ENCODE measurements at regions not wholly inside any gene's neighbourhood (a gene's known extent, or its start where the extent isn't known, plus 50 kb on each side); places are given as distances from the start of the nearest gene placed in this dataset.

- no peak for TF ChIP-seq E2F1 (CRISPR knock-in tag; IDR thresholded peaks at IDR 0.05)
These were observed 393.6 kb downstream of the TDRD3 start (continued) for GRCh38 chr13:60790620-60791019.

DNA sequence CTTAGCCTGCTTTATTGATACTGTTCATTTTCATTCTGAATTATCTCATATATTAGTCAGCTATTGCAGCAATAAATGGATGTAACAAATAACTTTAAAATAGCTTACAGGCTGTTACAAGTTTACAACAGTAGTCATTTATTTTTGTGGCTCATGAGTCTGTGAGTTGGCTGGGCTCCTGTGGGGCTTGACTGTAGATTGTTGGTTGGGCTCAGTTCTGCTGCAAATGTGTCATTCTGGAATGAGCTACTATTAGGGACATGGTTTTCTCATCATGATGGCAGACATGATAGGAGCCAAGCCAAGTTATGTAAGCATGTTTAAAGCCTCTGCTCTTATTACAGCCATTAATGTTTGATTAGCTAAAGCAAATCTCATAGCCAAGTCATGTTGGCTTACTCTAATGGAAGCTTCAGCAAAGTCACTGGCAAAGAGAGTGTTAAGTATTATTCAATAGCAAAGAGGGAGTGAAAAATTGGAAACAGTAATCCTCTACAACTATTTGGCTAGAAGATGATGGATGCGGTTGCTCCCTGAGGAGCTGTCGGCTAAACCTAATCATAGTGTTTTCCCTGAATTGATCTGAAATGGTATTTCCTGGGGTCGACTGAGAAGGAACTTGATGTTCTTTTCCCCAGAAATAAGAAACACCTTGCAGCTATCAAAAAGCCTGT is 391.3 kb downstream of the TDRD3 start:
- no peak for TF ChIP-seq E2F4 (CRISPR knock-in tag; IDR thresholded peaks at IDR 0.05; ENCODE audit: borderline replicate concordance, low read depth)
- TF ChIP-seq ERG (CRISPR knock-in tag; IDR thresholded peaks at IDR 0.05): no peak
- TF ChIP-seq ZNF138 (CRISPR knock-in tag; conservative IDR thresholded peaks at IDR 0.05): no peak
- TF ChIP-seq, protein P1, sequence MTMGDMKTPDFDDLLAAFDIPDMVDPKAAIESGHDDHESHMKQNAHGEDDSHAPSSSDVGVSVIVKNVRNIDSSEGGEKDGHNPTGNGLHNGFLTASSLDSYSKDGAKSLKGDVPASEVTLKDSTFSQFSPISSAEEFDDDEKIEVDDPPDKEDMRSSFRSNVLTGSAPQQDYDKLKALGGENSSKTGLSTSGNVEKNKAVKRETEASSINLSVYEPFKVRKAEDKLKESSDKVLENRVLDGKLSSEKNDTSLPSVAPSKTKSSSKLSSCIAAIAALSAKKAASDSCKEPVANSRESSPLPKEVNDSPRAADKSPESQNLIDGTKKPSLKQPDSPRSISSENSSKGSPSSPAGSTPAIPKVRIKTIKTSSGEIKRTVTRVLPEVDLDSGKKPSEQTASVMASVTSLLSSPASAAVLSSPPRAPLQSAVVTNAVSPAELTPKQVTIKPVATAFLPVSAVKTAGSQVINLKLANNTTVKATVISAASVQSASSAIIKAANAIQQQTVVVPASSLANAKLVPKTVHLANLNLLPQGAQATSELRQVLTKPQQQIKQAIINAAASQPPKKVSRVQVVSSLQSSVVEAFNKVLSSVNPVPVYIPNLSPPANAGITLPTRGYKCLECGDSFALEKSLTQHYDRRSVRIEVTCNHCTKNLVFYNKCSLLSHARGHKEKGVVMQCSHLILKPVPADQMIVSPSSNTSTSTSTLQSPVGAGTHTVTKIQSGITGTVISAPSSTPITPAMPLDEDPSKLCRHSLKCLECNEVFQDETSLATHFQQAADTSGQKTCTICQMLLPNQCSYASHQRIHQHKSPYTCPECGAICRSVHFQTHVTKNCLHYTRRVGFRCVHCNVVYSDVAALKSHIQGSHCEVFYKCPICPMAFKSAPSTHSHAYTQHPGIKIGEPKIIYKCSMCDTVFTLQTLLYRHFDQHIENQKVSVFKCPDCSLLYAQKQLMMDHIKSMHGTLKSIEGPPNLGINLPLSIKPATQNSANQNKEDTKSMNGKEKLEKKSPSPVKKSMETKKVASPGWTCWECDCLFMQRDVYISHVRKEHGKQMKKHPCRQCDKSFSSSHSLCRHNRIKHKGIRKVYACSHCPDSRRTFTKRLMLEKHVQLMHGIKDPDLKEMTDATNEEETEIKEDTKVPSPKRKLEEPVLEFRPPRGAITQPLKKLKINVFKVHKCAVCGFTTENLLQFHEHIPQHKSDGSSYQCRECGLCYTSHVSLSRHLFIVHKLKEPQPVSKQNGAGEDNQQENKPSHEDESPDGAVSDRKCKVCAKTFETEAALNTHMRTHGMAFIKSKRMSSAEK (CRISPR knock-in tag; IDR thresholded peaks at IDR 0.05; ENCODE audit: borderline replicate concordance): no peak
- TF ChIP-seq, protein P2, sequence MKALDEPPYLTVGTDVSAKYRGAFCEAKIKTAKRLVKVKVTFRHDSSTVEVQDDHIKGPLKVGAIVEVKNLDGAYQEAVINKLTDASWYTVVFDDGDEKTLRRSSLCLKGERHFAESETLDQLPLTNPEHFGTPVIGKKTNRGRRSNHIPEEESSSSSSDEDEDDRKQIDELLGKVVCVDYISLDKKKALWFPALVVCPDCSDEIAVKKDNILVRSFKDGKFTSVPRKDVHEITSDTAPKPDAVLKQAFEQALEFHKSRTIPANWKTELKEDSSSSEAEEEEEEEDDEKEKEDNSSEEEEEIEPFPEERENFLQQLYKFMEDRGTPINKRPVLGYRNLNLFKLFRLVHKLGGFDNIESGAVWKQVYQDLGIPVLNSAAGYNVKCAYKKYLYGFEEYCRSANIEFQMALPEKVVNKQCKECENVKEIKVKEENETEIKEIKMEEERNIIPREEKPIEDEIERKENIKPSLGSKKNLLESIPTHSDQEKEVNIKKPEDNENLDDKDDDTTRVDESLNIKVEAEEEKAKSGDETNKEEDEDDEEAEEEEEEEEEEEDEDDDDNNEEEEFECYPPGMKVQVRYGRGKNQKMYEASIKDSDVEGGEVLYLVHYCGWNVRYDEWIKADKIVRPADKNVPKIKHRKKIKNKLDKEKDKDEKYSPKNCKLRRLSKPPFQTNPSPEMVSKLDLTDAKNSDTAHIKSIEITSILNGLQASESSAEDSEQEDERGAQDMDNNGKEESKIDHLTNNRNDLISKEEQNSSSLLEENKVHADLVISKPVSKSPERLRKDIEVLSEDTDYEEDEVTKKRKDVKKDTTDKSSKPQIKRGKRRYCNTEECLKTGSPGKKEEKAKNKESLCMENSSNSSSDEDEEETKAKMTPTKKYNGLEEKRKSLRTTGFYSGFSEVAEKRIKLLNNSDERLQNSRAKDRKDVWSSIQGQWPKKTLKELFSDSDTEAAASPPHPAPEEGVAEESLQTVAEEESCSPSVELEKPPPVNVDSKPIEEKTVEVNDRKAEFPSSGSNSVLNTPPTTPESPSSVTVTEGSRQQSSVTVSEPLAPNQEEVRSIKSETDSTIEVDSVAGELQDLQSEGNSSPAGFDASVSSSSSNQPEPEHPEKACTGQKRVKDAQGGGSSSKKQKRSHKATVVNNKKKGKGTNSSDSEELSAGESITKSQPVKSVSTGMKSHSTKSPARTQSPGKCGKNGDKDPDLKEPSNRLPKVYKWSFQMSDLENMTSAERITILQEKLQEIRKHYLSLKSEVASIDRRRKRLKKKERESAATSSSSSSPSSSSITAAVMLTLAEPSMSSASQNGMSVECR (CRISPR knock-in tag; IDR thresholded peaks at IDR 0.05; ENCODE audit: borderline replicate concordance): no peak
- TF ChIP-seq TCF7 (CRISPR knock-in tag; IDR thresholded peaks at IDR 0.05; ENCODE audit: low read depth): no peak
- no peak for TF ChIP-seq GTF2I (CRISPR knock-in tag; conservative IDR thresholded peaks at IDR 0.05)
- TF ChIP-seq E2F1 (CRISPR knock-in tag; IDR thresholded peaks at IDR 0.05): no peak
- TF ChIP-seq ZNF423 (CRISPR knock-in tag; IDR thresholded peaks at IDR 0.05): no peak
- no peak for TF ChIP-seq TEAD4 (CRISPR knock-in tag; IDR thresholded peaks at IDR 0.05)
- no peak for TF ChIP-seq FOXK1 (CRISPR knock-in tag; IDR thresholded peaks at IDR 0.05)
- TF ChIP-seq NFATC4 (CRISPR knock-in tag; IDR thresholded peaks at IDR 0.05): no peak
- TF ChIP-seq, protein P3, sequence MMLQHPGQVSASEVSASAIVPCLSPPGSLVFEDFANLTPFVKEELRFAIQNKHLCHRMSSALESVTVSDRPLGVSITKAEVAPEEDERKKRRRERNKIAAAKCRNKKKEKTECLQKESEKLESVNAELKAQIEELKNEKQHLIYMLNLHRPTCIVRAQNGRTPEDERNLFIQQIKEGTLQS (CRISPR knock-in tag; conservative IDR thresholded peaks at IDR 0.05): no peak
- Mint-ChIP-seq H3K27ac (no peak overlapping the region), H3K27me3 (ENCODE audit: low read depth) (no peaks in the 10 kb centered on the region), H3K36me3 (no peaks in the 10 kb centered on the region), H3K9me3 (no peaks in the 10 kb centered on the region), H3K4me1 (peaks cover 21% of the 10 kb centered on the region), H3K4me3 (no peak overlapping the region)
- ChIA-PET POLR2A (no interaction called here), CTCF (interaction anchor here (1.3 kb wide), 1 partner anchor 33 kb away, joined by 3 read pairs; no protein-coding TSS in a partner anchor)
- ATAC-seq (no peak), DNase-seq (ENCODE audit: low spot score) (no peak)

All from WTC11 (cell line).